ENCODE measurements at regions not wholly inside any gene's neighbourhood (a gene's known extent, or its start where the extent isn't known, plus 50 kb on each side); places are given as distances from the start of the nearest gene placed in this dataset.

- no peak for TF ChIP-seq POLR2AphosphoS5 (IDR thresholded peaks at IDR 0.05; ENCODE audit: low read depth, low read length)
- TF ChIP-seq CTCF (IDR thresholded peaks at IDR 0.05), result no peak
Measured at GRCh38 chr9:80540387-80540786, 968.6 kb downstream of the TLE4 start.

Data from Panc1 (cell line).